MCF 10A (cell line): ENCODE measurements at regions not wholly inside any gene's neighbourhood (a gene's known extent, or its start where the extent isn't known, plus 50 kb on each side); places are given as distances from the start of the nearest gene placed in this dataset.

Experiments
- BruUV-seq: library from RNA; stranded (reverse); fragments of 400-500 nt; replicated peaks from 2 replicates; lab custom pipeline; 2021; lab: Mats Ljungman, UMichigan
- CTCF ChIA-PET: fragments of 300-600 bp; sonication (Branson Sonifier 250); formaldehyde crosslinking; extraction: SDS; loops from one replicate; lab custom pipeline; 2021; ENCODE audit warnings: antibody characterized with exemption, inconsistent platforms; lab: Yijun Ruan, JAX
- POLR2A ChIA-PET: fragments of 300-600, 350-650 bp; sonication (Branson Sonifier 250); formaldehyde crosslinking; extraction: SDS; loops from one replicate; lab custom pipeline; 2020; ENCODE audit warnings: antibody characterized with exemption, inconsistent platforms; lab: Yijun Ruan, JAX
- DNase-seq: peaks from one replicate; pipeline ENCODE4 v3.0.0-alpha.2; 2018; ENCODE audit not compliant: unreplicated experiment
- H3K27ac Mint-ChIP-seq: one replicate; pipeline ENCODE4 v1.8.0; 2022; ENCODE audit warnings: mild to moderate bottlenecking, low read depth, mixed read lengths; ENCODE audit not compliant: unreplicated experiment
- H3K27me3 Mint-ChIP-seq: one replicate; pipeline ENCODE4 v1.8.0; 2022; ENCODE audit warnings: mixed read lengths; ENCODE audit not compliant: insufficient read depth, unreplicated experiment
- H3K36me3 Mint-ChIP-seq: one replicate; pipeline ENCODE4 v1.8.0; 2022; ENCODE audit warnings: mild to moderate bottlenecking, moderate library complexity, mixed read lengths; ENCODE audit not compliant: insufficient read depth, unreplicated experiment
- H3K4me1 Mint-ChIP-seq: one replicate; pipeline ENCODE4 v1.8.0; 2022; ENCODE audit warnings: mixed read lengths; ENCODE audit not compliant: insufficient read depth, unreplicated experiment
- H3K4me3 Mint-ChIP-seq: one replicate; pipeline ENCODE4 v1.8.0; 2022; ENCODE audit warnings: mild to moderate bottlenecking, moderate library complexity, mixed read lengths; ENCODE audit not compliant: unreplicated experiment
- H3K9me3 Mint-ChIP-seq: one replicate; pipeline ENCODE4 v1.8.0; 2022; ENCODE audit warnings: mixed read lengths; ENCODE audit not compliant: unreplicated experiment
- CTCF ChIP-seq: fragments of 200-600 bp; IDR thresholded peaks from one replicate; pipeline ENCODE4 v1.8.0; 2022; ENCODE audit warnings: antibody characterized with exemption, mild to moderate bottlenecking; ENCODE audit not compliant: unreplicated experiment
- intact Hi-C: fragments of 100-400 bp; cut with micrococcal nuclease; formaldehyde crosslinking; loops from 2 replicates; pipeline ENCODE4 v1.14.1; 2022

GRCh38 chr21:24910591-24910990 lies 696.7 kb downstream of the MRPL39 start:
- H3K27me3 Mint-ChIP-seq: no peaks in the 10 kb centered on the region
- intact Hi-C loops: no loop called here
- ChIA-PET POLR2A (no interaction called here), CTCF (interaction anchor here (0.6 kb wide), 1 partner anchor 298 kb away, joined by 3 read pairs; no protein-coding TSS in a partner anchor)
- no peaks in the 10 kb centered on the region for H3K4me1 Mint-ChIP-seq
- DNase-seq: no peak
- H3K4me3 Mint-ChIP-seq: no peak overlapping the region
- no peaks in the 10 kb centered on the region for H3K9me3 Mint-ChIP-seq
- no peaks in the 10 kb centered on the region for H3K36me3 Mint-ChIP-seq
- BruUV-seq: no TSS peak
- H3K27ac Mint-ChIP-seq: no peak overlapping the region
- TF ChIP-seq CTCF: no peak

- intact Hi-C loops: no loop called here
- no peaks in the 10 kb centered on the region for H3K9me3 Mint-ChIP-seq
- H3K27ac Mint-ChIP-seq: peak overlapping the region; percentile 23
- H3K4me1 Mint-ChIP-seq: peaks cover 7% of the 10 kb centered on the region
- no peaks in the 10 kb centered on the region for H3K36me3 Mint-ChIP-seq
- no peaks in the 10 kb centered on the region for H3K27me3 Mint-ChIP-seq
- no TSS peak for BruUV-seq
- POLR2A ChIA-PET: no interaction called here
- CTCF ChIA-PET: interaction anchor here (0.6 to 2.2 kb wide), 2 partner anchors 9 to 135 kb away, joined by 3 to 8 read pairs; no protein-coding TSS in a partner anchor
- no peak for DNase-seq
- TF ChIP-seq CTCF: no peak
- no peak overlapping the region for H3K4me3 Mint-ChIP-seq
Measured at GRCh38 chr21:24903994-24904635, 703.2 kb downstream of the MRPL39 start.

GRCh38 chr21:24899138-24899537 lies 708.1 kb downstream of the MRPL39 start:
- no peaks in the 10 kb centered on the region for H3K27me3 Mint-ChIP-seq
- intact Hi-C loops: no loop called here
- no peak for TF ChIP-seq CTCF
- ChIA-PET CTCF (no interaction called here), POLR2A (interaction anchor here (0.7 kb wide), 1 partner anchor 486 kb away, joined by 7 read pairs; no protein-coding TSS in a partner anchor)
- no peak overlapping the region for H3K27ac Mint-ChIP-seq
- no peak for DNase-seq
- BruUV-seq: no TSS peak
- no peaks in the 10 kb centered on the region for H3K9me3 Mint-ChIP-seq
- H3K36me3 Mint-ChIP-seq: no peaks in the 10 kb centered on the region
- H3K4me1 Mint-ChIP-seq: peaks cover 14% of the 10 kb centered on the region
- no peak overlapping the region for H3K4me3 Mint-ChIP-seq

- BruUV-seq: no TSS peak
Measured at GRCh38 chr21:24897883-24898282, 709.4 kb downstream of the MRPL39 start.

More at GRCh38 chr21:24897883-24898282, 709.4 kb downstream of the MRPL39 start:
- no peaks in the 10 kb centered on the region for H3K36me3 Mint-ChIP-seq
- H3K27me3 Mint-ChIP-seq: no peaks in the 10 kb centered on the region
- no peak overlapping the region for H3K27ac Mint-ChIP-seq
- TF ChIP-seq CTCF: no peak
- ChIA-PET POLR2A (no interaction called here), CTCF (interaction anchor here (0.7 to 1.3 kb wide), 3 partner anchors 133 to 929 kb away, joined by 3 to 5 read pairs (median 3); no protein-coding TSS in a partner anchor)
- intact Hi-C loops: no loop called here
- H3K4me3 Mint-ChIP-seq: no peak overlapping the region
- no peaks in the 10 kb centered on the region for H3K9me3 Mint-ChIP-seq
- H3K4me1 Mint-ChIP-seq: peaks cover 14% of the 10 kb centered on the region
- no peak for DNase-seq
